OCI-LY1 (cell line): ENCODE measurements at regions not wholly inside any gene's neighbourhood (a gene's known extent, or its start where the extent isn't known, plus 50 kb on each side); places are given as distances from the start of the nearest gene placed in this dataset.

Experiments
- CTCF ChIP-seq: fragments of 200-600 bp; sonication (generic), shearing (Covaris generic); IDR thresholded peaks from 2 replicates; pipeline ENCODE4 v1.5.1; 2017; ENCODE audit warnings: mild to moderate bottlenecking, antibody characterized with exemption, low read length, moderate library complexity, mixed read lengths
- EZH2 ChIP-seq: fragments of 200-600 bp; sonication (generic), shearing (Covaris generic); IDR thresholded peaks from 2 replicates; pipeline ENCODE4 v1.8.0; 2017; ENCODE audit warnings: borderline replicate concordance, mixed run types, mild to moderate bottlenecking, antibody characterized with exemption, low read length, moderate library complexity, mixed read lengths

DNA sequence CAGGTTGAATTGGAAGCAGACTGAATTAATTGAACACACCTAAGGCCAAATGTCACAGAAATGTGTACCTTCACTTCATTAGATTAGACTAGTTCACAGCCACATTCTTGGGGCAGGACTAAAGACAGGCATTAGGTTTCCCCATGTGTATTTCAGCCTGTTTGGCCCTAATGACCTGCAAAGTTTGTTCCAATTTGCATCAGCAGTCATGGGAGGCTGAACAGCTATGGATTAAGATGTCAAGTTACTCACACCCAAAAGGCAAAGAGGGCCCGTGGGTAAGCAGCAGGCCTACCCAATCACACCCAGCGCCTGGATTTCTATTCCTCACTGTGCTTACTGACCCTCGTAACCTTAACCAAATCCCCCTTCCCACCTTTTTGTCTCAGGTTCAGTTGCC lies 99.6 kb upstream of the RIOK3 start:
- TF ChIP-seq CTCF, result no peak
- no peak for TF ChIP-seq EZH2
